ENCODE measurements at regions not wholly inside any gene's neighbourhood (a gene's known extent, or its start where the extent isn't known, plus 50 kb on each side); places are given as distances from the start of the nearest gene placed in this dataset.

GRCh38 chr14:26261368-26262122 is 336.3 kb downstream of the NOVA1 start:
- Histone ChIP-seq H3K4me1 (ENCODE audit: insufficient read depth, low read length) (peaks cover 4% of the 10 kb centered on the region), H3K18ac (ENCODE audit: insufficient read length, low read depth, low read length) (no peak overlapping the region), H2BK5ac (ENCODE audit: insufficient read length, low read length) (no peak overlapping the region), H3K9me3 (ENCODE audit: control insufficient read depth, low read depth, low read length) (no peaks in the 10 kb centered on the region), H2BK120ac (ENCODE audit: low read depth, low read length, poor library complexity, severe bottlenecking) (no peak overlapping the region), H3K79me1 (ENCODE audit: insufficient read depth, low read depth, low read length, poor library complexity, severe bottlenecking) (no peaks in the 10 kb centered on the region), H4K20me1 (ENCODE audit: control insufficient read depth, insufficient read depth, insufficient read length) (no peaks in the 10 kb centered on the region), H3K23ac (ENCODE audit: insufficient read length, low read depth, low read length) (no peak overlapping the region), H2BK20ac (ENCODE audit: low read depth, low read length, poor library complexity, severe bottlenecking) (no peak overlapping the region), H3K79me2 (ENCODE audit: insufficient read depth, low read length) (no peaks in the 10 kb centered on the region), H3K4ac (ENCODE audit: low read depth, low read length) (no peak overlapping the region), H3K56ac (ENCODE audit: insufficient read length, low read depth, low read length) (no peak overlapping the region), H2BK12ac (ENCODE audit: insufficient read length, low read depth, low read length) (no peak overlapping the region), H2BK15ac (ENCODE audit: low read depth, low read length) (no peak overlapping the region), H4K5ac (ENCODE audit: insufficient read length, low read depth, low read length) (no peak overlapping the region), H3K4me2 (ENCODE audit: insufficient read depth, insufficient read length, low read length) (no peak overlapping the region), H2AFZ (ENCODE audit: low read length) (no peak overlapping the region), H4K91ac (ENCODE audit: insufficient read length, low read depth, low read length) (no peak overlapping the region), H3T11ph (ENCODE audit: low read length) (no peak overlapping the region), H3K9ac (ENCODE audit: extremely low read depth, insufficient read length, low read length) (no peak overlapping the region), H3K27me3 (ENCODE audit: insufficient read depth, low read length) (no peaks in the 10 kb centered on the region), H3K27ac (ENCODE audit: insufficient read length, low read depth, low read length) (peak overlapping the region; percentile 37), H3K14ac (ENCODE audit: insufficient read depth, low read length) (no peak overlapping the region), H2AK5ac (ENCODE audit: insufficient read length, low read length) (no peak overlapping the region), H3K23me2 (ENCODE audit: insufficient read length, low read depth, low read length, poor library complexity, severe bottlenecking) (no peaks in the 10 kb centered on the region), H4K8ac (replicated peaks; ENCODE audit: insufficient read length, low read depth, low read length) (no peak overlapping the region)
- H3K36me3 Mint-ChIP-seq (ENCODE audit: insufficient read depth in 1 of 3, low read depth in 3 of 3) = peaks cover 9 to 24% (median 15%) of the 10 kb centered on the region in 3 experiments
- H3K4me1 Mint-ChIP-seq = peaks cover 25 to 26% of the 10 kb centered on the region in 2 experiments
- DNase-seq = peak; percentile 49
- H3K9me3 Mint-ChIP-seq = peaks cover 15 to 22% of the 10 kb centered on the region in 2 experiments
- no peaks in the 10 kb centered on the region for H3K27me3 Mint-ChIP-seq (ENCODE audit: low read depth)
- H3K27ac Mint-ChIP-seq = peak overlapping the region; percentile 50 to 89 (median 78); a peak in 6 of 7 replicates
- WGBS (ENCODE audit: extremely low coverage, insufficient read length, low lambda C conversion rate) = no CpG with 5 or more reads among the region's 1 CpG
- no peak overlapping the region; a peak in 1 of 5 replicates for H3K4me3 Mint-ChIP-seq
- TF ChIP-seq, protein P1, sequence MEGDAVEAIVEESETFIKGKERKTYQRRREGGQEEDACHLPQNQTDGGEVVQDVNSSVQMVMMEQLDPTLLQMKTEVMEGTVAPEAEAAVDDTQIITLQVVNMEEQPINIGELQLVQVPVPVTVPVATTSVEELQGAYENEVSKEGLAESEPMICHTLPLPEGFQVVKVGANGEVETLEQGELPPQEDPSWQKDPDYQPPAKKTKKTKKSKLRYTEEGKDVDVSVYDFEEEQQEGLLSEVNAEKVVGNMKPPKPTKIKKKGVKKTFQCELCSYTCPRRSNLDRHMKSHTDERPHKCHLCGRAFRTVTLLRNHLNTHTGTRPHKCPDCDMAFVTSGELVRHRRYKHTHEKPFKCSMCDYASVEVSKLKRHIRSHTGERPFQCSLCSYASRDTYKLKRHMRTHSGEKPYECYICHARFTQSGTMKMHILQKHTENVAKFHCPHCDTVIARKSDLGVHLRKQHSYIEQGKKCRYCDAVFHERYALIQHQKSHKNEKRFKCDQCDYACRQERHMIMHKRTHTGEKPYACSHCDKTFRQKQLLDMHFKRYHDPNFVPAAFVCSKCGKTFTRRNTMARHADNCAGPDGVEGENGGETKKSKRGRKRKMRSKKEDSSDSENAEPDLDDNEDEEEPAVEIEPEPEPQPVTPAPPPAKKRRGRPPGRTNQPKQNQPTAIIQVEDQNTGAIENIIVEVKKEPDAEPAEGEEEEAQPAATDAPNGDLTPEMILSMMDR (conservative IDR thresholded peaks at IDR 0.05) = no peak

Data from H9 (cell line).